ENCODE measurements at regions not wholly inside any gene's neighbourhood (a gene's known extent, or its start where the extent isn't known, plus 50 kb on each side); places are given as distances from the start of the nearest gene placed in this dataset.

- TF ChIP-seq, protein P1, sequence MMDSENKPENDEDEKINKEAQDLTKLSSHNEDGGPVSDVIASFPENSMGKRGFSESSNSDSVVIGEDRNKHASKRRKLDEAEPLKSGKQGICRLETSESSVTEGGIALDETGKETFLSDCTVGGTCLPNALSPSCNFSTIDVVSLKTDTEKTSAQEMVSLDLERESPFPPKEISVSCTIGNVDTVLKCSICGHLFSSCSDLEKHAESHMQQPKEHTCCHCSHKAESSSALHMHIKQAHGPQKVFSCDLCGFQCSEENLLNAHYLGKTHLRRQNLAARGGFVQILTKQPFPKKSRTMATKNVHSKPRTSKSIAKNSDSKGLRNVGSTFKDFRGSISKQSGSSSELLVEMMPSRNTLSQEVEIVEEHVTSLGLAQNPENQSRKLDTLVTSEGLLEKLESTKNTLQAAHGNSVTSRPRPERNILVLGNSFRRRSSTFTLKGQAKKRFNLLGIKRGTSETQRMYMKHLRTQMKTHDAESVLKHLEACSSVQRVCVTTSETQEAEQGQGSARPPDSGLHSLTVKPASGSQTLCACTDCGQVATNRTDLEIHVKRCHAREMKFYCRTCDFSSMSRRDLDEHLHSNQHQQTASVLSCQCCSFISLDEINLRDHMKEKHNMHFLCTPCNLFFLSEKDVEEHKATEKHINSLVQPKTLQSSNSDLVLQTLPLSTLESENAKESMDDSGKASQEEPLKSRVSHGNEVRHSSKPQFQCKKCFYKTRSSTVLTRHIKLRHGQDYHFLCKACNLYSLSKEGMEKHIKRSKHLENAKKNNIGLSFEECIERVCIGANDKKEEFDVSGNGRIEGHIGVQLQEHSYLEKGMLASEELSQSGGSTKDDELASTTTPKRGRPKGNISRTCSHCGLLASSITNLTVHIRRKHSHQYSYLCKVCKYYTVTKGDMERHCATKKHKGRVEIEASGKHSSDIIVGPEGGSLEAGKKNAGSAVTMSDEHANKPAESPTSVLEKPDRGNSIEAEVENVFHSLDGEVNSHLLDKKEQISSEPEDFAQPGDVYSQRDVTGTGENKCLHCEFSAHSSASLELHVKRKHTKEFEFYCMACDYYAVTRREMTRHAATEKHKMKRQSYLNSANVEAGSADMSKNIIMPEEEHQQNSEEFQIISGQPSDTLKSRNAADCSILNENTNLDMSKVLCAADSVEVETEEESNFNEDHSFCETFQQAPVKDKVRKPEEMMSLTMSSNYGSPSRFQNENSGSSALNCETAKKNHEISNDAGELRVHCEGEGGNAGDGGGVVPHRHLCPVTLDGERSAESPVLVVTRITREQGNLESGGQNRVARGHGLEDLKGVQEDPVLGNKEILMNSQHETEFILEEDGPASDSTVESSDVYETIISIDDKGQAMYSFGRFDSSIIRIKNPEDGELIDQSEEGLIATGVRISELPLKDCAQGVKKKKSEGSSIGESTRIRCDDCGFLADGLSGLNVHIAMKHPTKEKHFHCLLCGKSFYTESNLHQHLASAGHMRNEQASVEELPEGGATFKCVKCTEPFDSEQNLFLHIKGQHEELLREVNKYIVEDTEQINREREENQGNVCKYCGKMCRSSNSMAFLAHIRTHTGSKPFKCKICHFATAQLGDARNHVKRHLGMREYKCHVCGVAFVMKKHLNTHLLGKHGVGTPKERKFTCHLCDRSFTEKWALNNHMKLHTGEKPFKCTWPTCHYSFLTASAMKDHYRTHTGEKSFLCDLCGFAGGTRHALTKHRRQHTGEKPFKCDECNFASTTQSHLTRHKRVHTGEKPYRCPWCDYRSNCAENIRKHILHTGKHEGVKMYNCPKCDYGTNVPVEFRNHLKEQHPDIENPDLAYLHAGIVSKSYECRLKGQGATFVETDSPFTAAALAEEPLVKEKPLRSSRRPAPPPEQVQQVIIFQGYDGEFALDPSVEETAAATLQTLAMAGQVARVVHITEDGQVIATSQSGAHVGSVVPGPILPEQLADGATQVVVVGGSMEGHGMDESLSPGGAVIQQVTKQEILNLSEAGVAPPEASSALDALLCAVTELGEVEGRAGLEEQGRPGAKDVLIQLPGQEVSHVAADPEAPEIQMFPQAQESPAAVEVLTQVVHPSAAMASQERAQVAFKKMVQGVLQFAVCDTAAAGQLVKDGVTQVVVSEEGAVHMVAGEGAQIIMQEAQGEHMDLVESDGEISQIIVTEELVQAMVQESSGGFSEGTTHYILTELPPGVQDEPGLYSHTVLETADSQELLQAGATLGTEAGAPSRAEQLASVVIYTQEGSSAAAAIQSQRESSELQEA (IDR thresholded peaks at IDR 0.05; ENCODE audit: low read depth) = no peak
- no peak for TF ChIP-seq ZZZ3 (IDR thresholded peaks at IDR 0.05)
- no peak for TF ChIP-seq KLF13 (tag; IDR thresholded peaks at IDR 0.05; ENCODE audit: borderline replicate concordance, low read depth)
- TF ChIP-seq ETV5 (CRISPR knock-in tag; IDR thresholded peaks at IDR 0.05; ENCODE audit: low read depth) = no peak
- TF ChIP-seq XRCC5 (IDR thresholded peaks at IDR 0.05; ENCODE audit: low read depth, low read length) = no peak
- no peak for TF ChIP-seq CBX3 (IDR thresholded peaks at IDR 0.05; ENCODE audit: borderline replicate concordance in 1 of 2, low read length in 2 of 2)
- no peak for TF ChIP-seq MTA2 (IDR thresholded peaks at IDR 0.05; ENCODE audit: low read depth)
- no peak; the same call in 1 of the 2 replicates for TF ChIP-seq NCOA1 (IDR thresholded peaks at IDR 0.05; ENCODE audit: low read depth)
- no peak for TF ChIP-seq FOXA1 (IDR thresholded peaks at IDR 0.05; ENCODE audit: borderline replicate concordance)
- TF ChIP-seq, protein P2, sequence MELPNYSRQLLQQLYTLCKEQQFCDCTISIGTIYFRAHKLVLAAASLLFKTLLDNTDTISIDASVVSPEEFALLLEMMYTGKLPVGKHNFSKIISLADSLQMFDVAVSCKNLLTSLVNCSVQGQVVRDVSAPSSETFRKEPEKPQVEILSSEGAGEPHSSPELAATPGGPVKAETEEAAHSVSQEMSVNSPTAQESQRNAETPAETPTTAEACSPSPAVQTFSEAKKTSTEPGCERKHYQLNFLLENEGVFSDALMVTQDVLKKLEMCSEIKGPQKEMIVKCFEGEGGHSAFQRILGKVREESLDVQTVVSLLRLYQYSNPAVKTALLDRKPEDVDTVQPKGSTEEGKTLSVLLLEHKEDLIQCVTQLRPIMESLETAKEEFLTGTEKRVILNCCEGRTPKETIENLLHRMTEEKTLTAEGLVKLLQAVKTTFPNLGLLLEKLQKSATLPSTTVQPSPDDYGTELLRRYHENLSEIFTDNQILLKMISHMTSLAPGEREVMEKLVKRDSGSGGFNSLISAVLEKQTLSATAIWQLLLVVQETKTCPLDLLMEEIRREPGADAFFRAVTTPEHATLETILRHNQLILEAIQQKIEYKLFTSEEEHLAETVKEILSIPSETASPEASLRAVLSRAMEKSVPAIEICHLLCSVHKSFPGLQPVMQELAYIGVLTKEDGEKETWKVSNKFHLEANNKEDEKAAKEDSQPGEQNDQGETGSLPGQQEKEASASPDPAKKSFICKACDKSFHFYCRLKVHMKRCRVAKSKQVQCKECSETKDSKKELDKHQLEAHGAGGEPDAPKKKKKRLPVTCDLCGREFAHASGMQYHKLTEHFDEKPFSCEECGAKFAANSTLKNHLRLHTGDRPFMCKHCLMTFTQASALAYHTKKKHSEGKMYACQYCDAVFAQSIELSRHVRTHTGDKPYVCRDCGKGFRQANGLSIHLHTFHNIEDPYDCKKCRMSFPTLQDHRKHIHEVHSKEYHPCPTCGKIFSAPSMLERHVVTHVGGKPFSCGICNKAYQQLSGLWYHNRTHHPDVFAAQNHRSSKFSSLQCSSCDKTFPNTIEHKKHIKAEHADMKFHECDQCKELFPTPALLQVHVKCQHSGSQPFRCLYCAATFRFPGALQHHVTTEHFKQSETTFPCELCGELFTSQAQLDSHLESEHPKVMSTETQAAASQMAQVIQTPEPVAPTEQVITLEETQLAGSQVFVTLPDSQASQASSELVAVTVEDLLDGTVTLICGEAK (IDR thresholded peaks at IDR 0.05) = no peak
- TF ChIP-seq, protein P2 (CRISPR knock-in tag; IDR thresholded peaks at IDR 0.05) = no peak
These were observed 263.5 kb upstream of the POU3F1 start (continued) for GRCh38 chr1:38310079-38310478.

Data from K562 (cell line).